ENCODE measurements at regions not wholly inside any gene's neighbourhood (a gene's known extent, or its start where the extent isn't known, plus 50 kb on each side); places are given as distances from the start of the nearest gene placed in this dataset.

DNA sequence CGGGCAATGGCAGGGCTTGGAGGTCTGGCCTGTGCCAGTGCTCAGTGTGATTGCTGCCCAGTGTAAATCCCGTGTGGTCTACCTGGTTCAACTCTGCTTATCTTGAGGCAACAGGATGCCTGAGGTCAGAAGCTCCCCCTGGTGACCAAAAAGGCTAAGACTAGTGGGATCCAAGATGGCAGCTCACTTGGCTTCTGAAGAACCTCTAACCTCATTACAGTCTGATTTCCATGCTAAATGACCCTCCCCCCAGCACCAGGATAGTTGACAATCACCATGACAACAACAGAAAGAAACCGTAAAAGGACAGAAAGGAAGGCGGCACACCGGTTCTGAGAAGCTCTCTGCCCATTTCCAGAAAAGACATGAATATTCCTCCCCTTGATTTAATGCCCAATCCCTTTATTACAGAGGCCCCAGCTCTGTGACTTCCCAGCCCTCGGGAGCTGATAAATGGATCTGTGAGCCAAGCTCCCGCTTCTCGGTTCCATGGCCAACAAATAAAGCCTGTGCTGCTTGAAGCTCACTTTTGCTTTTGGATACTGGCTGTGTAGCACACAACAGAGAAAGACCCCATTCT lies 398.4 kb downstream of the CTTN start:
- no peak for DNase-seq (ENCODE audit: low spot score)

DNA sequence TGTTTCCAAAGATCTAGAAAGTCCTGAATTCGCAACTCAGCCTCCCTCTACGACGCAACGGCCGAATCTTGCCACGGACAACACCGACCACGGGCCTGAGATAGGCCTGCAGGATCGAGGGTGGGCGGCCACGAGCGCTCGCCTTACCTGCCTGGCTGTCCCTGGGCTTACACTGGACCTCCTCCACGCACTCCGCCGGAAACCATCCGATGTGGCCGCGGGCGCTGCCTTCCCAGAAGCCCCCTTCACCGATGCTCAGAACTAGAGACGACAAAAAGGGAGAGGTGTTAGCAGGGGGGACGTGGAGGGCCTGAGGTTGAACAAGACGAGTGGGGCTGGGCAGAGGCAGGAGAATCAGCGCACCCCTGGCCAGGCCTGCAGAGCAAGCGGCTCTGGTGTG lies 400.0 kb downstream of the CTTN start:
- no peak for DNase-seq (ENCODE audit: low spot score)

DNA sequence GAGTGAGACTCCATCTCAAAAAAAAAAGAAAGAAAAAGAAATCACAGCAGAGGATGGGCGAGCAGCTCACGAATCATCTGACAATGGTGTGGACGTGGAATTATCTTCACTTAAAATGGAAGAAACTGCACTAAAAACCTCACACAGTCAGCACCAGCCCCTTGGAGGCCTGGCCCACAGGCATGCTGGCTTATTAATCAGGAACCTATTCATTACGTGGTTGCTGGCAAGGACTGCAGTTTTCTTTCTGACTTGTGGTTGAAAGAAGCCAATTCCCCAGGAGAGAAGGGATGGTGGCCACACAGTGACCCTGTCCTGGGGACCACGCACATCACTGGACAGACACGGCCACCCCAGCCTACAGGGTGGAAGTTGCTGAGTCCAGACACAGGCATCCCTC lies 401.1 kb downstream of the CTTN start:
- no peak for DNase-seq (ENCODE audit: low spot score)

DNA sequence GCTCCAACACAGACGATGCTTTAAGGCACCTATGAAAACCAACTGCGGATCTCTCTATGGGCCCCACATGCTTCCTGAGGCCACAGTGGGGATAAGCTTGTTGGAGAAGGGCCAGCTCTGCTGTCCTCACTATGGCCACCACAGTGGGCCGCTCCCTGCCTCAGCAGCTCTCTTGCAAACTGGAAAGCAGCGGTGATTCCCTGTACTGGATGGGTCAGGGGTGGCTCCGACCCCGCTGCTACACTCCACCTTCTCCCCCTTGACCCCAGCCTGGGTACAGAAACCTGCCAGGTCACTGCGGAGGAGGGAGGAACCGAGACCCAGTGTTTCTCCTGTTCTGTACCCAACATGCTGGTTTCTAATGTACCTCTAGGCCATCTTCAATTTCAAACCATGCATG lies 403.9 kb downstream of the CTTN start:
- no peak for DNase-seq (ENCODE audit: low spot score)

DNA sequence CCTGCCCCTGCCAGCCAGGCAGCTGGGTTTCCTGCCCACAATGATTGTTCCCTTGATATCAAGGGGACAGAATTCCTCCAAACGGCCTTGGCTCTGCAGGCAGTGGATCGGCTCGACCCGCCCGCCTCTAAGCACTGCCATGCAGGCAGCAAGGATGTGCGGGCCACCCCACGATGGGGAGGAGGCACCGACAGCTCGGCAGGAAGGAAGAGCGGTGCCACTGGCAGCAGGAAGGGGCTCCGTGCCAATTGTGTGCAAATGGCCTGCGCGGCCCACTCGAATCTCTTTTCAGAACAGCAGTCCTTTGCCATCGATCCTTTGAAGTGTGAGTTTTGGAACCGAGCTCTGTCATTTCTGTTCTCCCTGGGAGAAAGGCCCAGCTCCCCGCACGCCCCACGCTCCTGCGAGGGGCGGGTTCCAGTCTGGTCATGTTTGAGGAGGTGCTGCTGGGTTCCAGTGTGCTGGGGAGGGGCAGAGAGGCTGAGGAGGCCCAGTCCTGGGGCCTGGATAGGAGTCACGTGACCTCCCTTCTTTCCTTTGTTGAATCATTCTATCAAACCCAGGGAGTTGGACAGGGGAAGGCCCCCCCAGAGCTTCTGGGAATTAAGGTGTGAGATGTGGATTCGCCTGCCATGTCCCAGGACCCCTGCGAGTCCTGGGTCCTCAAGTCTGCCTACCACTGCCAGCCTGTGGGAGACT lies 406.0 kb downstream of the CTTN start:
- DNase-seq (ENCODE audit: low spot score): no peak

DNA sequence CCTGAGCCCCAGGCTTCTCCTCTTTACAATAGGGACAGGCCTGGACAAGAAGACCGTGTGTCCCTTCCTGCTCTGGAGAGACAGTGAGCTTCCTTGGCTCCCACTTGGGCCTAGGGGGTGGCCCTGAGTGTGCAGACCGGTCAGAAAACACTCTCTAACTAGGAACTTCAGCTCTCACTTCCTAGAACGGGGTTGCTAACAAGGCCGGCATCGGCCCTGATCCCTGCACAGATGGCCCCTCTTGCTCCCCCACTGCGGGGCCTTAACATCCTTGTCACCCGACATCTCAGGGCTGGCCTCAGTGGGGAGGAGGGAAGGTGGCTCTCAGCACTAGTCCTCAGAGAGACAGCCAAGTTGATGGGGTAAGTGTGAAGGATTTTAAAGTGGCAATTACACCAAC lies 406.9 kb downstream of the CTTN start:
- DNase-seq (ENCODE audit: low spot score): no peak

DNA sequence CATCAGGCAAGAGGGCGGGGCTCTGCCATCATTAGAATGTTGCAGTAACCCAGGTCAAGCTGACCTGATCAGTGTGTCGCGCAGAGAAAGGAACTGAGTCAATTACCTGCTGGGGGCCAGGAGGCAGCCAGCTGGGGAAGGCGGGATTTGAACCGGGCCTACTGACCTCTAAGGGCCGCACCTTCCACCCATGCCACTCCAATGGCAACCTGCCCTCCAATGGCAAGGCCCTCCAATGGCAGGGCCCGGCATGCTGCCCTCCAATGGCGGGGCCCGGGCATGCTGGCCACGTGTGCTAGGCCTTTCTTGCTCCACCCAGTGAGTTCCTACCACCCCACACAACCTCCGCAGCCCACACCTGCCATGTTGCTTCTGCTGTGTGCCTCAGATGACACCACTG lies 407.6 kb downstream of the CTTN start:
- no peak for DNase-seq (ENCODE audit: low spot score)

DNA sequence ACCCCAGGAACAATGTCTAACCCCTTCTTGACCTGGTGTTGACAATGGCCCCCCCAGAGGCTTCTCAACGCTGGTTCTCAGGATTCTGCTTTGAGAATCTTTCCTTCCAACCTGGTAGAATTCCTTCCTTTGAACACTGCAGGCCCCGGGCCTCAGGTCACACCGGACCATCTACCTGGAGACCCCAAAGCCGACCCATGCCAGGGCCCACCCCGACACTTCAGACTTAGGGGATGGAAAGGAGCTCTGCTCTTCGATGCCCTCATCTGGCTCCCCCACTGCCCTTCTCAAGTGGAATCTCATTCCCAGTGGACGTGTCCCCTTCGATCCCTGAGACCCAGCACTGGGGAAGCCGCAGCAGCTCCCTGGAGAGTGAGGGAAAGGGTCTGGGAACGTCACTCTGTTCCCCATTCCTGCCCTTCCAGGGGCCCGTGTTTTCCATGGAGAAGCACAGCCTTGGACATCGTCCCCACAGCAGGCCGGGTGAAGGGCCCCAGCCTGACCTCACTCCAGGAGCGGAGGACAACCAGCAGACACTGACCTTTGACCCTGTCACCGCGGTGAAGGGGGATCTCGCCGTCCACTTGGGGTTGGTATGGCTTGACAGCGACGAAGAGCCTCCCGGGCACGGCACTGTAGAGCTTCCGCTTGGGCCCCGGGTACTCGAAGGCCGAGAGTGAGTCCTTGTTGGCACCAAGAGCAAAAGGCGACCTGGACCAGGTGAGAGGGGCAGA lies 408.3 kb downstream of the CTTN start:
- no peak for DNase-seq (ENCODE audit: low spot score)

DNA sequence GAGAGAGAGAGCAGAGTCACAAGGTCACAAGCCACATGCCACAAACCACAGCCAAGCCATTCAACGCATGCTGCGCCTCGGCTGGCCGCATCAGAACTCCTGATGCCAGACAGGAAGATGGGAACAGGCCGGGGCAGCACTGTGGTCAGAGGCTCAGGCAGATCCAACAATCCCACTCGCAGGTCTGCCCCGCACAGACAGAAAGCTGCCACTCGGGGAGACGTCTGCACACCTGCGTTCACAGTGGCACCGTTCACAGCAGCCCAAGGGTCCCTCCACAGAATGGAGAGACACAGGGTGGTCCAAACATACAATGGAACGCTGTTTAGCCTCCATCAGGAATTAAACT lies 408.8 kb downstream of the CTTN start:
- no peak for DNase-seq (ENCODE audit: low spot score)

DNA sequence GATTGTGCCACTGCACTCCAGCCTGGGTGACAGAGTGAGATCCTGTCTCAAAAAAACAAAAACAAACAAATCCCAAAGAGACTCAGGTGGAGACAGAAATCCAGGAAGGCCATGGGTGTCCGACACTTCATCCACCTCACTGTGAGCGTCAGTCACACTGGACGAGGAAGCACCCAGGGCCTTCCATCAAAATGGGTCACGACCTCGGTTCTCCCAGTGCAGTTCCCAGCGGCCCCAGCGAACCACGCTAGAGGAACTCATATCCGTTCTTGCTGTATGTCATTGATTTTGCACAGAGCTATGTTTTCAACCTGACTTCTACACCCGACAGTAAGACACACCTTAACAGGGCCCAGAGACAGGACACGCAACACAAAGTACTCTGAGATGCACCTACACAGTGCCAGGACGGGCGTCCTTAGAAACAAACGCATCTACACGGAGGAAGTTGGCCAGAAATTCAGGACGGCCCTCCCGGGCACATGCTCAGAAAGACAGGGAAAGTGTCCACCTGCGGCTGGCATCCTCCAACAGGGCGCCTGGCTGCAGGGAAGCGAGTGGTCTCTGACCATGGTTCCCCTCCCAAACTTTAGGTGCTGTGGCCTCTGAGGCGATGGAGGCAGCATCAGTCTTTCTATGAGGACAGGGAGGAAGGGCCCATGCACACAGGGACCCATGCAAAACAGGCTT lies 410.5 kb downstream of the CTTN start:
- DNase-seq (ENCODE audit: low spot score): no peak

DNA sequence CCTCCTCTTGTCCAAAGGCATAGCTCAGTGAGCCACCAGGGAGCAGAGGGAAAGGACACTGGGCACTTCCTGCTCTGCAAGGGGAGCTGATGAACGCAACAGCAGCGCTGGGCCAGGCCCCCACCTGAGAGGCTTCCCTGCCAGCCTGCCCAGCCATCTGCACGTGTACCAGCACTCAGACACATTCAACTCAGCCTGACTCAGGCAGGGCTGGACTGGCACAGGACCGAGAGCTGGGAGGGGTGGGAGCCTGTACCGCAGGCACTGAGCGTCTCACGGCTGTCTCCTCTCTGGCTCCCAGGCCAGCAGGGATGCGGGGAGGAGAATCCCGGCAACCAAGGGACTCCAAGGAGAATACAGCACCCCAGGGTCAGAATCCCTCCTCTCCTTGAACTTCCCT lies 411.8 kb downstream of the CTTN start:
- no peak for DNase-seq (ENCODE audit: low spot score)

DNA sequence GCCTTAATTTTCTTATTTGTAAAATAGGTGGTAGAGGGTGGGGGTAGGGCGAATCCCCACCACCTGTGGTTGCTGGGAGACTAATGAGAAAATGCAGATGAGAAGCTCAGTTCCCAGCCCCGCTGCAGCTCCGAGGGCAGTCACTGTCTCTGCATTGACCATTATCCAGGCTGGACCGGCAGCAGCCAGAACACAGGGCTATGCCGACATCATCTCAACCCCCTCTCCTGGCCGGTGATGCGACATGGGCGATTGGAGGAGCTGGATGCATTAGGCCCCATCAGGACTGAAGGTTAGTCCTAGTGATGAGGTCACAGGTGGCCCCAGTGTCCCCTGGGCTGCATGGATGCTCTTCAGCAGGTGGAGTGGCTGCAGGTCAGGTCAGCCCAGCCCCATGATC lies 412.4 kb downstream of the CTTN start:
- no peak for DNase-seq (ENCODE audit: low spot score)

DNA sequence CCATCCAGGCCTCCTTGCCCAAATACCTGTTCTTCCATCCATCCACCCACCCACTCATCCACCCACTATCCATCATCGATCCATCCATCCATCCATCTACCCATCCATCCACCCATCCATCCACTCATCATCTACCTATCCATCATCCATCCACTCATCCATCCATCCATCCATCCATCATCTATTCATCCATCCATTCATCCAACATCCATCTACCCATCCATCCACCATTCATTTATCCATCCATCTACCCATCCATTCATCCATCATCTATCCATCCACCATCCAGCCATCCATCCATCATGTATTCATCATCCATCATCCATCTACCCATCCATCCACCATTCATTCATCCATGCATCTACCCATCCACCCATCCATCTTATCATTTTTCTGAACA lies 413.2 kb downstream of the CTTN start:
- DNase-seq (ENCODE audit: low spot score): no peak

DNA sequence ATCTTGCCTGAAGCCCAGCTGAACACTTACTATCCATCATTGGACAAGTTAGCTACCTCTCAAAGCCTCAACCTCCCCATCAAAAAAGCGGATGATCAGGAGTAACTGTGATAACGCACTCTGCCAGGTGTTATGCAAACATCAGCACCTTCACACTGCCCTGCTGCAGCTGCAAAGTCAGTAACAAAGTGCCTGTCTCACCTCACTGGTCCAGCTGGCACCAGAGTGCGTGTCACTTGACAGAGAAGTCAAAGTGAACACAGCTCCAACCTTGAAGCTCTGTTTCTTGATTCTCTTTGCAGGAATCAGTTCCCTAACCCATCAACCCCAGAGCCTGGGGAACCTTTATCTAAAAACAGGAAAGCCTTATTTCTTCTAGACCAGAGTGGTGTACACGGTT lies 413.6 kb downstream of the CTTN start:
- DNase-seq (ENCODE audit: low spot score): no peak

DNA sequence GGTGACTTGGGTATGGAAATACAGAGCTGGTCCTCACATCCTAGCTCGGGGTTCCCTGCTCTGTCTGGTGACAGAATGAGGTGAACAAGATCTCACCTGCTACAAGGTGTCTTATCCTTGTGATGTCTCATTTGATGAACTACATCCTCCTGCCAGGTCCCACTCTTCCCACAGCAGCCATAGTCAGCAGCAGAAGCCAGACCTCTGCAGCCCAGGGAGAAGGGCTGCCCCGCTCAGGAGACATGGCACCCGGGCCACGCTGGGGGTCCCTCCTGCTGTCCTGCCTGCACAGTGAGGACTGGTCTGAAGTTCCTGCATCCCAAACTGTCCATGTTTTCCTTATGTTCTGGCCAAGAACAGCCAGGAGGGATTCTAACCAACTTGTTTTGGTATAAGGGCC lies 414.1 kb downstream of the CTTN start:
- DNase-seq (ENCODE audit: low spot score): no peak

DNA sequence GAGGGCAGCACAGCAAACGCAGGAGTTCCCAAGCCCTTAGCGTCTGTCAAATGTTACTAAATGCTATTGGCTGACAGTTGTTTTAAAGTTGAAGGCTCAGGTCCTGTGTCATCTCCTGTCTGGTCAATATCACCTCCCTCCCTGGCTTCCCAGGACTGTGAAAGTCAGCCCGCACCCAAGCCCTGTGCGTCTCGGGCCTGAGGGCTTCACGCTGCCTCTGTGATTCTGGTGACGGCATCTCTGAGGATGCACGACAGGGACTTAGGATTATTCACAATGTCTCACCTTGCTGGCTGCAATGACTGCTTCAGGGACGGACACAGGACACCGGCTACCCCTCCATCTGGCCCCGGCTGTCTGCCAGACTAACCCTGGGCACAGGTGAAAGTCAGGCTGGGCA lies 415.3 kb downstream of the CTTN start:
- no peak for DNase-seq (ENCODE audit: low spot score)

DNA sequence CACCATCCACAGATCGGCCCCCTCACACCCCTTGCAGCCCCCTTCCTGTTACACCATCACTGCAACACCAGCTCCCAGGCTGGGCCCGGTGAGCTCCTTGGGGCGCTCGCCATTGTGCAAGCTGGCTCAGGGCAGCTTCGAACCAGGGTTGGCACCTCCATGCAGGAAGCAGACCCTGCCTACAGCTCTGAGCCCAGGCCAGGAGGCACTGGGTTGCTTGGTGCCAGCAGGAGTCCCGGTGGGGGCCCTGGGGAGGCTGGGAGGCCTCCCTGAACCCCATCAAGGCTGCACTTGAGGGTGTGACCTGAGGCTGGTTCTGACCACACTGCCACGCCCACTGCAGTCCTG lies 417.1 kb downstream of the CTTN start:
- DNase-seq (ENCODE audit: low spot score): no peak

DNA sequence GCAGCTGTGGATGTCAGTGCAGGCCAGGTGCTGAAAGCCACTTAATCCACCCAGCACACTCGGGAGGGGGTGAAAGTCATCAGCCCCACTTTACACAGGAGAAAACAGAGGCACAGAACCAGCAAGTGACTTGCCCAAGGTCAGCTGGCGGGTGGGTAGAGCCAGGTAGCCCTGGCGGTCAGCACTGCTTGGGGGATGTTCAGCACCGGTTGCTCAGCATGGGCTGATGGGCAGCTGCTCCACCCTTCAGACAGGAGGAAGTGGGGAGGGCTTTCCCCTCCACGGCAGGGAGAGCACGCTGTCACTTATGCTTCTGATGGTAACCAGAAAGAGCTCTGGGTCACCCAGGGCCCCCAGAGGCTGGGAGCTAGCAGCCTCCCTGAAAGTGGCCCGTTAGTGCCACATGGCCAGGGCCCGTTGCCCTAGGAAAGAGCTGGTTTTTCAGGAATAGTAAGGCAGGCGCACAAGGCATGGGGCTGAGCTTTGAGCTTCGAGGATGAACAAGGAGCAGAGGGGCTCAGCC lies 417.9 kb downstream of the CTTN start:
- DNase-seq (ENCODE audit: low spot score): no peak

DNA sequence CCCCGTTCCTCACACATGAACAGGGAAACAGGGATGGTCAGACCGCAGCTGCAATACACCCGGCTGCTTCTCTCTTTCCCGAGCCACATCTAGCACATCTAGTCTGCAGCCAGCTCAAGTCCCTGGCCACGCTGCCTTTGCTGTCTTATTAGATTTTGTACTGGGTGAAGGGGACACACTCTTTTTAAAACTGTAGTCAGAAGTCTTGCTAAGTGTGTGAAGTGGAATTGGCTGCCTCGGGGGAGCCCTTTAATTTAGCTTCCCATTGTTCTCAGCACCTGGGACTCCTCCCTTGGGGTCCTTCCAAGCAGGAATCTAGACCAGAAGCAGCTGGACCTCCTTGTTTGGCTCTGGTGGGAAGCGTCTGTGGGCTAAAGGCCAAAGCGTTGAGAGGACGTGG lies 420.0 kb downstream of the CTTN start:
- DNase-seq (ENCODE audit: low spot score): no peak

DNA sequence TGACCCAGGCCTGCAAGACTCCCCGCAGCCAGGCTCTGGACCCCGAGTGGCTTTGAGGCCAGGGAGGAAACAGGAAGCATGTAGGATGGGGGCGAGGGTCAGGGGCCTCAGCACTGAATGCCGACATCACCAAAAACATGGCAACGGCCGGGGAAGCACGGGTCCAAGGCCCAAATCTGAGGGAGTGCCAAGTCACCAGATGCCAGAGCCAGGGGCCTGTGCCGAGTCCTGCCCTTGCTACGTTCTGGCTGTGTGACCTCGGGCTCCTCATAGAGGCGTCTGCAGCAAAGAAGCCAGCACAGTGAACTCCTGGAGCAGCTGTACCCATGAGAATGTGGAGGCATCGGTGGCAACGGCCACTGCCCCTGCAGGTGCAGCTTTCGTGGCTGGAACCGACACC lies 420.7 kb downstream of the CTTN start:
- no peak for DNase-seq (ENCODE audit: low spot score)

DNA sequence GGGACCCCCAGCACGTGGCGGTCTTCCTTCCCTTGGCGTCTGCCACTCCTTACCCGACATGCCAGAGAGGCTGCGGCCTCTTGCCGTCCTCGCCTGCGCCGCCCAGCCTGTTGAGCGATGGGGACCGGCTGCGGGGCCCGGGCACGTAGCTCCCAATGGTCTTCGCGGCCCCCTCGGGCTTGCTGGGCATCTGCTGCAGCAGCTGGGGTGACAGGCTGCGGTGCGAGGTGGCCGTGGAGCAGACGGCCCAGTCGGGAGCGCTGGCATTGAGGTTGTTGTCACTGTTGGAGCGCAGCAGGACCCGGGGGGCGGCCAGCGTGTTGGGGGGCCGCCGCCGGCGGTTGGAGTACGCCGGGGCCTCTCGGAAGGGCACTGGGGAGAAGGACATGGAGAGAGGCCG lies 422.0 kb downstream of the CTTN start:
- no peak for DNase-seq (ENCODE audit: low spot score)

DNA sequence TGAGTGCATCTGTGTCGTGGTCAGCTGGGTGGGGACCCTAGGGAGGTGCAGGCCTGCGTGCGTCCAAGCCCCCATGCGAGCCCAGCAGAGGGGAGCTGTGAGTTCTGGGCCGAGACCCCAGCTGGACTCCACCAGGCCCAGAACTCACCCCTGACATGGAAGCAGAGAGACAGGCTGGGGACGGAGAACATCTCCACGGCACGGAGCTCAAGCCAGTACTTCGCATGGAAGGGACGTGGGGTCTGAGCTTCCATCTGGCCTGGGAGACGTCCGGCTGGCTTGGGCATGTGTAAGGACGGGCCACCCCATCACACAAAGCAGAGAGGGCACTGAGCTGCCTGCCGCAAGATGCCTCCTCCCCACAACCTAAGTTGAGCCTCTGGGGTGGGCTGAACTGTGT lies 422.4 kb downstream of the CTTN start:
- no peak for DNase-seq (ENCODE audit: low spot score)

DNA sequence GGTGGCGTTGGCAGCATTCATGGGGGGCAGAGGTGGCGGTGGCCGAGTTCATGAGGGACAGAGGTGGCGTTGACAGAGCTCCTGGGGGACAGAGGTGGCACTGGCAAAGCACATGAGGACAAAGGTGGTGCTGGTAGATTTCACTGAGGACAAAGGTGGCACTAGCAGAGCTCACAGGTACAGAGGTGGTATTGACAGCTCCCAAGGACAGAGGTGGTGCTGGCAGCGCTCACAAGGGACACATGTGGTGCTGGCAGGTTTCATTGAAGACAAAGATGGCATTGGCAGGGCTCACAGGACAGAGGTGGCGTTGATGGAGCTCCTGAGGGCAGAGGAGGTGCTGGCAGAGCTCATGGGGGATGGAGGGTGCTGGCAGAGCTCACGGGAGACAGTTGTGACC lies 425.4 kb downstream of the CTTN start:
- no peak for DNase-seq (ENCODE audit: low spot score)

Measured in germinal center (tissue), 1 donor.